Mammary epithelial cell (primary cell): ENCODE measurements at regions not wholly inside any gene's neighbourhood (a gene's known extent, or its start where the extent isn't known, plus 50 kb on each side); places are given as distances from the start of the nearest gene placed in this dataset.

Source experiments
- EZH2 ChIP-seq: IDR thresholded peaks from 2 replicates; pipeline ENCODE4 v1.6.1; 2012; ENCODE audit warnings: low read length, inconsistent platforms, borderline replicate concordance
- TF ChIP-seq, protein P1 (sequence below), 2 donors: IDR thresholded peaks in 1 of 2; conservative IDR thresholded peaks in 1 of 2; 2 replicates each; pipeline ENCODE4 v1.5.1; 2011 to 2012; ENCODE audit warnings: inconsistent platforms in 2 of 2, low read length in 2 of 2, mild to moderate bottlenecking in 2 of 2, control low read depth in 1 of 2, low read depth in 1 of 2; ENCODE audit not compliant: insufficient read depth in 1 of 2; ENCODE audit errors: extremely low read depth in 1 of 2

DNA sequence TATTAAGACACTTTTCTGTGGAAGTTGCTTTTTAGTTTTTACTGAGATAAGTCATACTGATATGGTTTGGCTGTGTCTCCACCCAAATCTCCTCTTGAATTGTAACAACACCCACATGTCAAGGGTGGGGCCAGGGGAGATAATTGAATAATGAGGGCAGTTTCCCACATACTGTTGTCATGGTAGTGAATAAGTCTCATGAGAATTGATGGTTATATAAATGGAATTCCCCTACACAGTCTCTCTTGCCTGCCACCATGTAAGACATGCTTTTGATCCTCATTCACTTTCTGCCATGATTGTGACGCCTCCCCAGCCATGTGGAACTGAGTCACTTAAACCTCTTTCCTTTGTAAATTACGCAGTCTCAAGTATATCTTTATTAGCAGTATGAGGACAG, 1340.4 kb downstream of the SLITRK5 start:
- TF ChIP-seq, protein P1, sequence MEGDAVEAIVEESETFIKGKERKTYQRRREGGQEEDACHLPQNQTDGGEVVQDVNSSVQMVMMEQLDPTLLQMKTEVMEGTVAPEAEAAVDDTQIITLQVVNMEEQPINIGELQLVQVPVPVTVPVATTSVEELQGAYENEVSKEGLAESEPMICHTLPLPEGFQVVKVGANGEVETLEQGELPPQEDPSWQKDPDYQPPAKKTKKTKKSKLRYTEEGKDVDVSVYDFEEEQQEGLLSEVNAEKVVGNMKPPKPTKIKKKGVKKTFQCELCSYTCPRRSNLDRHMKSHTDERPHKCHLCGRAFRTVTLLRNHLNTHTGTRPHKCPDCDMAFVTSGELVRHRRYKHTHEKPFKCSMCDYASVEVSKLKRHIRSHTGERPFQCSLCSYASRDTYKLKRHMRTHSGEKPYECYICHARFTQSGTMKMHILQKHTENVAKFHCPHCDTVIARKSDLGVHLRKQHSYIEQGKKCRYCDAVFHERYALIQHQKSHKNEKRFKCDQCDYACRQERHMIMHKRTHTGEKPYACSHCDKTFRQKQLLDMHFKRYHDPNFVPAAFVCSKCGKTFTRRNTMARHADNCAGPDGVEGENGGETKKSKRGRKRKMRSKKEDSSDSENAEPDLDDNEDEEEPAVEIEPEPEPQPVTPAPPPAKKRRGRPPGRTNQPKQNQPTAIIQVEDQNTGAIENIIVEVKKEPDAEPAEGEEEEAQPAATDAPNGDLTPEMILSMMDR (conservative IDR thresholded peaks at IDR 0.05 in 1 of 2, IDR thresholded peaks at IDR 0.05 in 1 of 2; ENCODE audit: extremely low read depth in 1 of 2, insufficient read depth in 1 of 2, low read depth in 1 of 2, low read length in 2 of 2), result no peak
- no peak for TF ChIP-seq EZH2
